ENCODE measurements at regions not wholly inside any gene's neighbourhood (a gene's known extent, or its start where the extent isn't known, plus 50 kb on each side); places are given as distances from the start of the nearest gene placed in this dataset.

DNA sequence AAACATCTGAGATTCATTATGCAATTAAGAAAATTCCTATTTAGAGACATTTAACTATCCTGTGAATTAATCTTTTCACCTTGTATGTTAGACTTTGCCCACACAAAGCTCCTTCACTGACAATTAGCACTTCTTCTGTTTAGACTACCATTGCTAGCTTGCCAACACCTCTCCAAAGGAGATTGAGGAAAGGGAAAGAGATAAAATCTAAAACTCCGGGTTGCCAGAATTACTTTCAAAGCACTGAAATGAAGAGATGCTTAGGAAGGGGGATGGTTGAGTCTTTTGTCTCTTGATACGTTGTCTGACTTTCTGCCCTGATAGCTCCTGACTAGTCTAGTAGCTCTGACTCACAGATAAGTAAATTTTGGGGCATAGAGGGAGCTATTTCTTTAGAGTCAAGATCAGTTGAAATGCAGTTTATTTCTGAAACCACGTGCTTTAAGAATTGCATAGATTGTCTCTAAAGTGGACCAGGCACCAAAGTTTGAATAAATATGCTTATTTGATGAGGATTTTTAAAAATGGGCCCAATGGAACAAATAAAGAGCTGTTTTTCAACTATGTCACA is 74.1 kb upstream of the DSEL start:
- no peak for DNase-seq (ENCODE audit: low read depth in 2 of 2)

GRCh38 chr18:67589325-67589724 is 72.8 kb upstream of the DSEL start:
- DNase-seq (ENCODE audit: low read depth in 2 of 2) = no peak

DNA sequence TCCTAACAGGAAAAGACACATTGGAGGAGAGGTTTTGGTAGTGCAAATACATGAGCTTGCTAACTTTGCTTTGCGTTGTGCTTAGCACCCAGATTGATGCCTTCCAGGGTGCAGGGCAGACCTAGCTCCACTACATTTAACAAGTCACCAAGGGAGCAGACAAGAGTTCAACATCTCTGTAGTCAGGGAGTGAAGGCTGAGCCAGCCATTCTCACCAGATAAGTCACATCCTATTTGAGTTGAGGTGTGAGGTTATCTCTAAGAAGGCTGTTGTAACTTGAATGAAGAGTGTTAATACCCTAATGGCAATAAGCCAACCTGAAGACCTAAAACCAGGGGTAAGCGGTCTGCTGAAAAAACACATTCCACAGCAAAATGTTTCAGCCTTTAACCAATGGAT is 69.6 kb upstream of the DSEL start:
- DNase-seq (ENCODE audit: low read depth in 2 of 2) = no peak

DNA sequence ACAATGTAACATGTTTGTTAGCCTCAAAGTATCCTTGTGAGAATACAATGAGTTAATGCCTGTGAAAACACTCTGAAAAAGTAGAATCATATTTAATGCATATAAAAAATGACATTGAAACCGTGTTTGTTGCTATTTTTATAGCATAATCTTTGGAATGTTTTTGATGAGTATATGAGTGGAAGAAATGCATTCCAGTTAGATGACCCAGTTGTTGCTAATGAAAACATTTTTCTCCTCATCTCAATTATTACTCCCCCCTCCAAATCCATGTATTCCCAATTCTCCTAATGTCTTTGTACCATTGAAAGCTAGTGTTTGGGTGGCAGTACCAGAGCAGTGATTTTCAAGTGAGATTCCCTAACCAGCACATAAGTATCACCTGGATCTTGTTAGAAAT is 67.1 kb upstream of the DSEL start:
- DNase-seq (ENCODE audit: low read depth in 2 of 2) = no peak

- DNase-seq (ENCODE audit: low read depth in 2 of 2) = no peak
These were observed 66.0 kb upstream of the DSEL start for GRCh38 chr18:67582488-67582887.

- DNase-seq (ENCODE audit: low read depth in 2 of 2) = no peak
These were observed 64.7 kb upstream of the DSEL start for GRCh38 chr18:67581178-67581577.

DNA sequence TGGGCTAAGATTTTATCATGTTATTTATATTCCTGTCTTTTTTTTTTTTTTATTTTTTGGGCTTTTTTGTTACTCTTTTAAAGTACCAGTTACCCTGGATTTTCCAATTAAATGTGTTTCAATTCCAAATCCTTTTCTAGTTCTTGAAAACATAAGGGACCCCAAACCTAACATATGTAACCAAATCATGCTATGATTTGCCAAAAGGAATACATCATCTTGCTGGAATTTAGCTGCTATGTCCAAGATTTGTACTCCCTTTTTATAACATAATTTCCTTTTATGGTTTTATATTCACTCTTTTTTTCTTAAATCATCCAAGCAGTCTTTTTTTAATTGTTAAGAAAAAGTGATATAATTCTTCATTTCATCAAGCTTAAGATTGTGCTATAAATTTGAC is 60.9 kb upstream of the DSEL start:
- DNase-seq (ENCODE audit: low read depth in 2 of 2) = no peak

- no peak for DNase-seq (ENCODE audit: low read depth in 2 of 2)
These were observed 58.2 kb upstream of the DSEL start for GRCh38 chr18:67574749-67575148.

DNA sequence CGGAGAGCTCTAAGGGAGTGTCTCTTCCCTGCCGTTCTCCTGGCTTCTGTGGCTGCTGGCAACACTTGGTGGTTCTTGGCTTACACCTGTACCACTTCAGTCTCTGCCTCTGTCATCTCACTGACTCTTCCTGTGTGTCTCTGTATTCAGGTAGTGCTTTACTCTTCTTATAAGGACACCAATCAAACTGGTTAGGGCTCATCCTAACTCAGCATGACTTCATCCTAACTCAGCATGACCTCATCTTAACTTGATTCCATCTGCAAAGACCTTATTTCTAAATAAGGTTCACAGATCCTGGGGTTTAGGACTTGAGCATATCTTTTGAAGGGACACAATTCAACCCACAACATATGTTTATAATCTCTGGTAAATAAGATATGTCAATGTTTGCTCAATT is 51.6 kb upstream of the DSEL start:
- no peak for DNase-seq (ENCODE audit: low read depth in 2 of 2)
